ENCODE measurements at regions not wholly inside any gene's neighbourhood (a gene's known extent, or its start where the extent isn't known, plus 50 kb on each side); places are given as distances from the start of the nearest gene placed in this dataset.

DNA sequence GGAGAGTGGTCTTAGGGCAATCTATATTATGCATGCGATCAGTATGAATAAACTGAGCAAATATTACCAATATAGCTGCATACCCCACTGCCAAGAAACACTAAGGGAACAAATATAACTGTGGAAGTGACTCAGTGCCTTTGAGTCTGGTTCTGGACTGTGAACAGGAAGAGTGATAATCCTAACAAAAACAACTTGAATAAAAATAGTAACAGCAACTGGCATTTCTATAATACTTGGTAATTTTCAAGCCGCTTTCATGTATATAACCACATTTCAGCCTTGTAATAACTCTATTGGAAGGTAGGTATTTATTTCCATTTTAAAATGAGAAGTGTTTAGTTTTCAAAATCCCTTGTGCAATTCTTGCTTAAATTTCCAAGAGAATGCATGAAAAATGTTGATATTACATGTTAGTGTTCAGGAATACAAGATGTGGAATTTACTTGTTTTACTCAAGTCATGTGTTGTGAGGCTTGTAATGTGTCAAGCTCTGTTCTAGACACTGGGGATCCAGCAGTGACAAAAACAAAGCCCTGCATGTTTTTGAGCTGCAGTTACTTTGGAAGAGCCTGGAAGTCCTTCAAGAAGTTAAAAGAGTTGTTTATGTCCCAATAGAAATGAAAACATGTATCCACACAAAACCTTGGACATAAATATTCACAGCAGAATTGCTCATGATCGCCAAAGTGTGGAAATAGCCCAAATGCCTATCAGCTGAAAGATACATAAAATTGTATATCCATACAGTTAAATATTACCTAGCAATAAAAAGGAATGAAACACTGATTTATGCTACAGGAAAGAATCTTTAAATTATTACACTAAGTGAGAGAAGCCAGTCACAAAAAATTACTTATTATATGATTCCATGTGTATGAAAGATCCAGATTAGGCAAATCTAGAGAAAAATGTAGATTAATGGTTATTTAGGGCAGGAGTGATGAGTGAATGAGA lies 338.1 kb upstream of the TMEM132C start:
- intact Hi-C loops (cut with DNase I) = loop anchor here in 6 of 10 donors (5.0 to 10.0 kb wide), 4 partner anchors 104 to 824 kb away; no protein-coding TSS in a partner anchor
- Histone ChIP-seq H3K27ac (peak overlapping the region in 5 of 12 donors; percentile 2 to 65 (median 36)), H3K27me3 (no peaks in the 10 kb centered on the region), H3K4me3 (no peak overlapping the region), H3K9me3 (no peaks in the 10 kb centered on the region), H3K4me1 (peaks cover 0 to 18% (median 10%) of the 10 kb centered on the region in 12 donors), H3K36me3 (no peaks in the 10 kb centered on the region)
- ATAC-seq (peak; percentile 51 to 79 (median 70)), DNase-seq (no peak)
- 32 to 52% (median 42%) methylated on average over 3 of the region's 3 CpGs for WGBS, 4 donors
- TF ChIP-seq POLR2A (IDR thresholded peaks at IDR 0.05) = no peak
- TF ChIP-seq, protein P1, sequence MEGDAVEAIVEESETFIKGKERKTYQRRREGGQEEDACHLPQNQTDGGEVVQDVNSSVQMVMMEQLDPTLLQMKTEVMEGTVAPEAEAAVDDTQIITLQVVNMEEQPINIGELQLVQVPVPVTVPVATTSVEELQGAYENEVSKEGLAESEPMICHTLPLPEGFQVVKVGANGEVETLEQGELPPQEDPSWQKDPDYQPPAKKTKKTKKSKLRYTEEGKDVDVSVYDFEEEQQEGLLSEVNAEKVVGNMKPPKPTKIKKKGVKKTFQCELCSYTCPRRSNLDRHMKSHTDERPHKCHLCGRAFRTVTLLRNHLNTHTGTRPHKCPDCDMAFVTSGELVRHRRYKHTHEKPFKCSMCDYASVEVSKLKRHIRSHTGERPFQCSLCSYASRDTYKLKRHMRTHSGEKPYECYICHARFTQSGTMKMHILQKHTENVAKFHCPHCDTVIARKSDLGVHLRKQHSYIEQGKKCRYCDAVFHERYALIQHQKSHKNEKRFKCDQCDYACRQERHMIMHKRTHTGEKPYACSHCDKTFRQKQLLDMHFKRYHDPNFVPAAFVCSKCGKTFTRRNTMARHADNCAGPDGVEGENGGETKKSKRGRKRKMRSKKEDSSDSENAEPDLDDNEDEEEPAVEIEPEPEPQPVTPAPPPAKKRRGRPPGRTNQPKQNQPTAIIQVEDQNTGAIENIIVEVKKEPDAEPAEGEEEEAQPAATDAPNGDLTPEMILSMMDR (IDR thresholded peaks at IDR 0.05) = no peak

DNA sequence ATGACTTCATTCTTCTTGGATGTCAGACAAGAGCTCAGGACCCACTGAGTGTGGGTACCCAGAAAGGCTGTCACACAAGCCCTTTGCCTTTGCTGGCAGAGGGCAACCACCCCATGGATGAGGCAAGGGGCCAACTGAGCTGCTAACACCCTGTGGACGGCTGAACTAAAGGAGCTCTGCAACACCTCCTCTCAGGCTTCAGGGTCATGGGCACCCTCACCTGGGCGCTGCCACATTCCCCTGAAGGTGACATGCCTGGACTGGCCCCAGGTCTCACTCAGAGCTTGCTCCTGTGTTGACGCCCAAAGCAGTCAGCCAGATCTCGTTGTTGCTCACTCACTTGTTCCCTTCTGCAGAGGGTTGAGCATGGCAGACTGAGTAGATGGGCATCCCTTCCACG lies 336.8 kb upstream of the TMEM132C start:
- ATAC-seq (no peak), DNase-seq (no peak)
- TF ChIP-seq, protein P1 (IDR thresholded peaks at IDR 0.05) = no peak
- H3K27me3 ChIP-seq = no peaks in the 10 kb centered on the region
- H3K36me3 ChIP-seq = no peaks in the 10 kb centered on the region
- WGBS, 4 donors = 64 to 89% (median 69%) methylated on average over 4 to 5 of the region's 5 CpGs
- H3K27ac ChIP-seq = no peak overlapping the region
- intact Hi-C loops (cut with DNase I) = no loop called here
- H3K4me1 ChIP-seq = peaks cover 0 to 18% (median 10%) of the 10 kb centered on the region in 12 donors
- no peaks in the 10 kb centered on the region for H3K9me3 ChIP-seq
- no peak overlapping the region for H3K4me3 ChIP-seq

DNA sequence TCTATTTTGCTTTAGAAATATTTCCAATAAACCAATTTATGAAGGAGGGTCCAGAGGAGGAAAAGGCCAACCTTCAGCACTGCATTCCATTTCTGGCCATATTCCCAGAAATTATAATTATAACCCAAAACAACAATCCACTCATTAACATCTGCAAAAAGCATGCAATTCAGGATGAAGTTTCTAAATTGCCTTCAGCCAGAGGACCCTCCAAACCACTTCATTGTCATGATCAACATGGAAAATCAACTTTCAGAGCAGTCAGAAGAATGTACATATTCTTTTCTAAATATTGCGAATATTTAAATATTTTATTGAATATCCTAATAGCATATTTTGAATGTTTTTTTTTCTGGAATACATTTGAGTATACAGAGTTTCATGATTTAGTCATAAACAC lies 332.6 kb upstream of the TMEM132C start:
- intact Hi-C loops (cut with DNase I) = no loop called here
- H3K9me3 ChIP-seq = no peaks in the 10 kb centered on the region
- H3K36me3 ChIP-seq = no peaks in the 10 kb centered on the region
- H3K27ac ChIP-seq = no peak overlapping the region
- no peak for TF ChIP-seq POLR2A (IDR thresholded peaks at IDR 0.05)
- TF ChIP-seq, protein P1 (IDR thresholded peaks at IDR 0.05) = no peak
- no peak for DNase-seq
- WGBS, 4 donors = 68 to 86% (median 76%) methylated on average over 1 of the region's 1 CpG
- H3K4me1 ChIP-seq = peaks cover 0 to 4% (median 0%) of the 10 kb centered on the region in 12 donors
- H3K27me3 ChIP-seq = no peaks in the 10 kb centered on the region
- no peak overlapping the region for H3K4me3 ChIP-seq
- no peak for ATAC-seq

DNA sequence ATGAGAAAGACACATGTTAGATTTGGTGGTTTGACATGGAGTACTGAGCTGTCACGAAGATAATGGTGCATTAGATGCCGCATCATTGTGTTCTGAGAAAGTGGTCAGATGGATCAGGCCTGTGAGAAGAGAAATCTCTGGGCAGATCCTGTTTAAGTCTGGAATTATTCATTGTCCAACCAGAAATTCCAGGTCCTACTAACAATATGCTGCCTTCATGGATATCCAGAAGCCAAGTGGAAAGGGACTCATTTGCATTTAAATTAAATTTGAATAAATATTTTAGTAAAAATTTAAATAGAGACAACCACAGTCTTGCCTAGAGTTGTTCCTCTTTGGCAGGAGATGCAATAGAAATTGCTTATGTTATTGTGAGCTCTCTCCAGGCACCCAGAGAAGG lies 330.5 kb upstream of the TMEM132C start:
- TF ChIP-seq POLR2A (IDR thresholded peaks at IDR 0.05) = no peak
- TF ChIP-seq, protein P1 (IDR thresholded peaks at IDR 0.05) = no peak
- Histone ChIP-seq H3K4me3 (no peak overlapping the region), H3K9me3 (no peaks in the 10 kb centered on the region), H3K36me3 (no peaks in the 10 kb centered on the region), H3K27ac (no peak overlapping the region), H3K4me1 (no peaks in the 10 kb centered on the region), H3K27me3 (no peaks in the 10 kb centered on the region)
- 69 to 87% (median 86%) methylated on average over 2 of the region's 2 CpGs for WGBS, 4 donors
- intact Hi-C loops (cut with DNase I) = no loop called here
- DNase-seq (no peak), ATAC-seq (no peak)

All from heart left ventricle (tissue), 16 donors.